ENCODE measurements at regions not wholly inside any gene's neighbourhood (a gene's known extent, or its start where the extent isn't known, plus 50 kb on each side); places are given as distances from the start of the nearest gene placed in this dataset.

DNA sequence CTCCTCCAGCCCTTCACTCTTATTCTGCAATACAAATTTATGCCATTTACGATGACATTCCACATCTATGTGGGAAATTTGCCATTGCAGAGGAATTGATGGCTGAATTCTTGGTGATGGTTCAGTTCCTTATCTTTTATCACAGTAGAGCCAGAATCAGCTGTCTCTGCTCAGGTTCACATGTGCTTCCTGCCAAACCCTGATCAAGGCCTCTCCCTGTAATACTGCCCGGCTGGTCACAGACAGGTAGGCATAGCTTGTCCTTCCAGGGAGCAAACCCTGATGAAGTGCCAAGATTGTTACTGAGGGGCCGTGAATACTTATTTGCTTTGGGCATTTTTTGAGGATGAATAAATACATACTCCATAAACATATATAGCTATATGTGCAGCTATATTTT, 450.0 kb downstream of the NSUN3 start:
- Histone ChIP-seq H4K20me1 (ENCODE audit: control insufficient read depth, insufficient read depth, low read length, poor library complexity, severe bottlenecking) (no peaks in the 10 kb centered on the region), H3K4me3 (ENCODE audit: control extremely low read depth in 1 of 5, extremely low read depth in 1 of 5, insufficient read depth in 1 of 5, low read depth in 2 of 5, low read length in 4 of 5) (no peak overlapping the region), H3K36me3 (replicated peaks in 1 of 2; ENCODE audit: control extremely low read depth in 1 of 2, control insufficient read depth in 1 of 2, extremely low read depth in 1 of 2, insufficient read depth in 2 of 2, low read length in 1 of 2) (no peaks in the 10 kb centered on the region), H3K9ac (ENCODE audit: low read length) (no peak overlapping the region), H3K4me2 (replicated peaks; ENCODE audit: low read depth, low read length, poor library complexity, severe bottlenecking) (no peak overlapping the region), H2AFZ (ENCODE audit: insufficient read depth, low read depth, low read length, poor library complexity, severe bottlenecking) (no peak overlapping the region), H3K27me3 (replicated peaks in 1 of 4; ENCODE audit: control extremely low read depth in 1 of 4, control insufficient read depth in 3 of 4, insufficient read depth in 4 of 4, low read length in 3 of 4) (no peaks in the 10 kb centered on the region), H3K27ac (ENCODE audit: low read length in 2 of 2) (no peak overlapping the region), H3K9me3 (ENCODE audit: control extremely low read depth in 1 of 3, control insufficient read depth in 2 of 3, insufficient read depth in 1 of 3, low read length in 2 of 3) (no peaks in the 10 kb centered on the region), H3K79me2 (ENCODE audit: control insufficient read depth, insufficient read depth, low read length) (no peaks in the 10 kb centered on the region), H3K4me1 (ENCODE audit: control insufficient read depth in 2 of 2, insufficient read depth in 2 of 2, low read length in 2 of 2) (no peaks in the 10 kb centered on the region)
- DNase-seq (no peak), ATAC-seq (ENCODE audit: low read depth) (no peak)
- TF ChIP-seq EZH2 (IDR thresholded peaks at IDR 0.05; ENCODE audit: borderline replicate concordance, insufficient read depth, low read depth, low read length, poor library complexity, severe bottlenecking), result no peak
- TF ChIP-seq, protein P1, sequence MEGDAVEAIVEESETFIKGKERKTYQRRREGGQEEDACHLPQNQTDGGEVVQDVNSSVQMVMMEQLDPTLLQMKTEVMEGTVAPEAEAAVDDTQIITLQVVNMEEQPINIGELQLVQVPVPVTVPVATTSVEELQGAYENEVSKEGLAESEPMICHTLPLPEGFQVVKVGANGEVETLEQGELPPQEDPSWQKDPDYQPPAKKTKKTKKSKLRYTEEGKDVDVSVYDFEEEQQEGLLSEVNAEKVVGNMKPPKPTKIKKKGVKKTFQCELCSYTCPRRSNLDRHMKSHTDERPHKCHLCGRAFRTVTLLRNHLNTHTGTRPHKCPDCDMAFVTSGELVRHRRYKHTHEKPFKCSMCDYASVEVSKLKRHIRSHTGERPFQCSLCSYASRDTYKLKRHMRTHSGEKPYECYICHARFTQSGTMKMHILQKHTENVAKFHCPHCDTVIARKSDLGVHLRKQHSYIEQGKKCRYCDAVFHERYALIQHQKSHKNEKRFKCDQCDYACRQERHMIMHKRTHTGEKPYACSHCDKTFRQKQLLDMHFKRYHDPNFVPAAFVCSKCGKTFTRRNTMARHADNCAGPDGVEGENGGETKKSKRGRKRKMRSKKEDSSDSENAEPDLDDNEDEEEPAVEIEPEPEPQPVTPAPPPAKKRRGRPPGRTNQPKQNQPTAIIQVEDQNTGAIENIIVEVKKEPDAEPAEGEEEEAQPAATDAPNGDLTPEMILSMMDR (IDR thresholded peaks at IDR 0.05), result no peak
- no peaks in the 10 kb centered on the region for H3K27me3 Mint-ChIP-seq
- 13% methylated on average over 1 of the region's 3 CpGs for WGBS (ENCODE audit: insufficient coverage)
- CTCF ChIA-PET, result no interaction called here
- H3K27ac Mint-ChIP-seq, result no peak overlapping the region
- no peaks in the 10 kb centered on the region for H3K4me1 Mint-ChIP-seq
- H3K4me3 Mint-ChIP-seq, result no peak overlapping the region
- intact Hi-C loops (cut with micrococcal nuclease), result no loop called here
- no peaks in the 10 kb centered on the region for H3K9me3 Mint-ChIP-seq (ENCODE audit: insufficient read depth)
- POLR2A ChIA-PET, result no interaction called here

- no peak overlapping the region for H3K9ac ChIP-seq (ENCODE audit: low read length)
- TF ChIP-seq, protein P1 (IDR thresholded peaks at IDR 0.05), result no peak
- TF ChIP-seq EZH2 (IDR thresholded peaks at IDR 0.05; ENCODE audit: borderline replicate concordance, insufficient read depth, low read depth, low read length, poor library complexity, severe bottlenecking), result no peak
- POLR2A ChIA-PET, result no interaction called here
- no peaks in the 10 kb centered on the region for H3K9me3 Mint-ChIP-seq (ENCODE audit: insufficient read depth)
- no peaks in the 10 kb centered on the region for H3K4me1 Mint-ChIP-seq
- no peak overlapping the region for H3K27ac Mint-ChIP-seq
- H4K20me1 ChIP-seq (ENCODE audit: control insufficient read depth, insufficient read depth, low read length, poor library complexity, severe bottlenecking), result no peaks in the 10 kb centered on the region
- no peak for DNase-seq
- H2AFZ ChIP-seq (ENCODE audit: insufficient read depth, low read depth, low read length, poor library complexity, severe bottlenecking), result no peak overlapping the region
- WGBS (ENCODE audit: insufficient coverage), result 60% methylated on average over 1 of the region's 2 CpGs
- H3K4me2 ChIP-seq (replicated peaks; ENCODE audit: low read depth, low read length, poor library complexity, severe bottlenecking), result no peak overlapping the region
- no peaks in the 10 kb centered on the region for H3K9me3 ChIP-seq (ENCODE audit: control extremely low read depth in 1 of 3, control insufficient read depth in 2 of 3, insufficient read depth in 1 of 3, low read length in 2 of 3)
- H3K4me3 Mint-ChIP-seq, result no peak overlapping the region
- no peak overlapping the region for H3K4me3 ChIP-seq (ENCODE audit: control extremely low read depth in 1 of 5, extremely low read depth in 1 of 5, insufficient read depth in 1 of 5, low read depth in 2 of 5, low read length in 4 of 5)
- intact Hi-C loops (cut with micrococcal nuclease), result no loop called here
- H3K27me3 Mint-ChIP-seq, result no peaks in the 10 kb centered on the region
- no peaks in the 10 kb centered on the region for H3K27me3 ChIP-seq (replicated peaks in 1 of 4; ENCODE audit: control extremely low read depth in 1 of 4, control insufficient read depth in 3 of 4, insufficient read depth in 4 of 4, low read length in 3 of 4)
- CTCF ChIA-PET, result no interaction called here
- no peak overlapping the region for H3K27ac ChIP-seq (ENCODE audit: low read length in 2 of 2)
- H3K36me3 ChIP-seq (replicated peaks in 1 of 2; ENCODE audit: control extremely low read depth in 1 of 2, control insufficient read depth in 1 of 2, extremely low read depth in 1 of 2, insufficient read depth in 2 of 2, low read length in 1 of 2), result no peaks in the 10 kb centered on the region
- no peaks in the 10 kb centered on the region for H3K79me2 ChIP-seq (ENCODE audit: control insufficient read depth, insufficient read depth, low read length)
- no peak for ATAC-seq (ENCODE audit: low read depth)
- no peaks in the 10 kb centered on the region for H3K4me1 ChIP-seq (ENCODE audit: control insufficient read depth in 2 of 2, insufficient read depth in 2 of 2, low read length in 2 of 2)
Observed at GRCh38 chr3:94513600-94513999, 450.7 kb downstream of the NSUN3 start.

All from B cell (primary cell).